GM19452 (cell line): ENCODE measurements at regions not wholly inside any gene's neighbourhood (a gene's known extent, or its start where the extent isn't known, plus 50 kb on each side); places are given as distances from the start of the nearest gene placed in this dataset.
"Not testable (repeated sequence)": the region's sequence is repeated elsewhere in the genome, so short reads cannot be mapped to it uniquely, and the experiment has no call there.

ENCODE experiments used
- ATAC-seq: cut with Tn5 transposase; IDR thresholded peaks from one replicate; pipeline ENCODE4 v1.9.1; 2021; ENCODE audit not compliant: unreplicated experiment

DNA sequence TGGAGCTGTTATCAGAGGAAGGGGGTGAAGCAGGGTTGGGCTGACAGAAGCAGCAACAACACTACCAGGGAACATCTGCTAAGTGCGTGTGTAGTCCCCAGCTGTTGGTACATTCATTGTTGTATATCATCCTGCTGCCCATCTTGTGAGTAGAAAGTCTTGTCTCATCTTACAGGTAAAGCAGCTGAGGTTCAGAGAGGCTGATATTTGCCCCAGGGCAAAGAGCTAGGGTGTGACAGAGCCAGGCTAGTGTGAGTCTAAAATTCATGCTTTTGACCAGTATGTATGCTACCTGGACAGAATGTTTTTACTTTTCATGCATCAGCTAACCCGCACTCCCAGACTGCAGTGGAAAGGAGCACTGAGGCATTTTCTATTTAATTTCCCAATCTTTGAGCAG, 221.6 kb downstream of the STK31 start:
- no peak for ATAC-seq

DNA sequence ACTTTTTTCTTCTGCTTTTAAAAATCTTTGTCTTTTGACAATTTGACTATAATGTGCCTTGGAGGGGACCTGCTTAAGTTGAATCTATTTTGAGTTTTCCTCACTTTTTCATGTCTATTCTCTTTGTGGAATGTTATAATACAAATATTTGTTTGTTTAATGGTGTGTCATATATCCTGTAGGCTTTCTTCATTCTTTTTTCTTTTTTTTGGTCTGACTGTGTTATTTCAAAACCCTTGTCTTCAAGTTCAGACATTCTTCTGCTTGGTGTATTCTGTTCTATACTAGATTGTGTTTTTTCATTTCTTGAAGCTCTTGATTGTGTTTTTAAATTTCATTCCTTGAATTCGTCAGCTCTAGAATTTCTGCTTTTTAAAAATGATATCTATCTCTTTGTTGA, 228.2 kb downstream of the STK31 start:
- ATAC-seq = no peak

DNA sequence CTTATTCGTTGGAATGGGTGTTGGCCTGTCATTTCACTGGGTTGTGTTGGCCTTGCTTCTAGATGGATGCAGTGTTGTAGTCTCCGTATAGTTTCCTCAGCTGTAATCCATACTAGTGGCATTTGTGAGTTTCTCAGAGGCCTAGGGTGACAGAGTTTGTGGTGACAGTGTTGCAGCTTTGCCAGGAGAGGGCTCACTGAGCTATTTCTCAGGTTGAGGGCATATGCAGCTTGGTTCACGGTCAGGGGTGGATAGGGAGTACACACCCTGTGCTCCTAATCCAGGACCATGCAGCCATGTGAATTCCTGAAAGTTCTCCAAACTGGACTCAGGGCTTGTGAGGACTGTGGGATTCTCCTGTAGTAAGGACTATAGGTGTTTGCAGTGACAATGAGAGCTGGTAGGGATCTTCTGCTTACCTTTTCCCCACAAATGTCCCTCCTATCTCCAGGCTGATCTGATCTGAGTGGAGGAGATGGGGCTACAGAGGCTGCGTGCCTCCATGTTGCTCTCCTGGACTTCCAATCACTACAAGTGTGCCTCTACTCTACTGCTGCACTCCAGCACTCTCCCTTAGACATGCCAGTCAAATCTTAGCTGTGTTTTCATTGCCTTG, 229.0 kb downstream of the STK31 start:
- peak; percentile 58 for ATAC-seq

DNA sequence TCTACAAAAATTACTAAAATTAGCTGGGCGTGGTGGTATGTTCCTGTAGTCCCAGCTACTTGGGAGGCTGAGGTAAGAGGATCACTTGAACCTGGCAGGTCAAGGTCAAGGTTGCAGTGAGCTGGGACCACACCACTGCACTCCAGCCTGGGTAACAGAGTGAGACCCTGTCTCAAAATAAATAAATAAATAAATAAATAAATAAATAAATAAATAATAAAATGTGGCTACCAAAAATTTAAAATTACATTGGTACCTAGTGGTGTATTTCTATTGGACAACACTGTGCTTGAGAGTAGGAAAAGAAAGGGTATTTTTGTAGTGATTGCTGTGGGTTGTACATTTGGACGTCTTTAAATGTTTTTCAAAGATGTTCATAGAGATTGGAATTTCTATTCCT, 229.7 kb downstream of the STK31 start:
- ATAC-seq = not testable (repeated sequence)

DNA sequence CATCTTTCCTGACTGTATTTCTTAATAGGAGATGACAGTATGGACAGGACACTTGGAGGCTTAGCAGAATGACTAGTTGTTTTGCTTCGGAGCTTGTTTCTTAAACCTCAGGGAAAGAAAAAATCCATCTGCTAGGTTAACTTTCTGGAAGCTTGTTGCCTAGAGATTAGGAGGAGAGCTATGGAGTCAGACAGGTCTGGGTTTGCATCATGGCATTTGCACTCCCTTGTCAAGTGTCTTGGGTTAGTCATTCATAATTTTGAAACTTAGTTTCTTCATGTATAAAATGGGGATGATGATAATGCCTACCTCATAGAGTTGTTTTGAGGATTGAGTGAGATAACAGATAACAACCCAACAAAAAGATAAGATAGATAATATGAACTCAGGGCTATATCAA, 231.5 kb downstream of the STK31 start:
- no peak for ATAC-seq

DNA sequence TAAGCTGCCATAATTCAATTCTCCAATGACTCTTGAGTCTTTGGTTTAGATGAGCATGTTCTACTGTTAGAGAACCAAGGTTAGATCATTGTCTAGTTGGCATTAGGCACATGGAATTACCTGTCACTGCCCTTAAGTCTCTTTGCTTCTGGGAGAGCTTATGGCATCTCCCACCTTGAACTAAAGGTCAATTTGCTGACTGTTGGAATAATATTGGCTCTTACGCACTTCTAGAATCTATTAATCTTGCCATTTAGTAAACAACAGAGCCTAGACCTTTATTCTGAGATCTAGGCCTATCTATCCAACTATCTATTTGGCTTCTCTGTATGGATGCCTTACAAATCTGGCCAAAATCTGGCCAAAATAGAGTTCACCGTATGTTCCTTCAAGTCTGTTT, 232.0 kb downstream of the STK31 start:
- no peak for ATAC-seq

DNA sequence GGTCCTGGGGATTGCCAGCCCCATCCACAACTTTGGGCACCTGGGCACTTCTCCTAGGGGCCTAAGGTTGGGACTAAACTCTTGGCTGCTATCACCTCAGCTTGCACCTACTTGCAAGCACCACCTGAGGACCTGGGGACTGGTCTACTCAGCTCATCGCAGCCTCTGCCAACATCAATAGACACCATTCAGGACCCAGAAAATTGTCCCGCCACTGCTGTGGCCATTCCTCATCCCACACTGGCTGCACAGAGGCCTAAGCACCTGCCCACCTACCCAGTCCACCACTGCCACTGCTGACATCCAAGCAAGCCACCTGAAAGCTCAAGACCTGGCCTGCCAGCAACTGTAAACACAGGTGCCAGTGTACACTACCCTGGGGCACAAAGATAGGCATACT, 234.1 kb downstream of the STK31 start:
- ATAC-seq = no peak

DNA sequence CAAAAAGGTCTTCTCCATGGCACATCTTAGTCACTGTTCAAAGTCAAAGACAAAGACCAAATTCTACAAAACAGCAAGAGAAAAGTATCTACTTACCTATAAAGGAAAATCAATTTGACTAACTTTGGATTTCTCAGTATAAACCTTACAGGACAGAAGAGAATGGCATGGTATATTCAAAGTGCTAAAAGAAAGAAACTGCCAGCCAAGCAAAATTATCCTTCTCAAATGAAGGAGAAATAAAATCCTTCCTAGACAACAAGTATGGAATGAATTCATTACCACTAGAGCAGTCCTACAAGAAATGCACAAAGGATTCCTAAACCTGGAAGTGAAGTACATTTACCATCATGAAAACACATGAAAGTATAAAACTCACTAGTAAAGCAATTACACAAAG, 235.5 kb downstream of the STK31 start:
- ATAC-seq = no peak

DNA sequence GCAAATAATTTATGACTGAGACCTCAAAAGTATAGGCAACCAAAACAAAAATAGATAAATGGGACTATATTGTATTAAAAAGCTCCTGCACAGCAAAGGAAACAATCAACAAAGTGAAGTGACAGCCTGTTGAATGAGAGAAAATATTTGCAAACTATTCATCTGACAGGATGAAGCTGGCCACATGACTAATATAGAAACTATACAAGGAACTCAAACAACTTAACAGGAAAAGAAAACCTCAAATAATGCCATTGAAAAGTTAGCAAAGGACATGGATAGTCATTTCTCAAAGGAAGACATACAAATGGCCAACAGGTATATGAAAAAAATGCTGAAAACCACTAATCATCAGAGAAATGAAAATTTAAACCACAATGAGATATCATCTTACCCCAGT, 245.1 kb downstream of the STK31 start:
- no peak for ATAC-seq

DNA sequence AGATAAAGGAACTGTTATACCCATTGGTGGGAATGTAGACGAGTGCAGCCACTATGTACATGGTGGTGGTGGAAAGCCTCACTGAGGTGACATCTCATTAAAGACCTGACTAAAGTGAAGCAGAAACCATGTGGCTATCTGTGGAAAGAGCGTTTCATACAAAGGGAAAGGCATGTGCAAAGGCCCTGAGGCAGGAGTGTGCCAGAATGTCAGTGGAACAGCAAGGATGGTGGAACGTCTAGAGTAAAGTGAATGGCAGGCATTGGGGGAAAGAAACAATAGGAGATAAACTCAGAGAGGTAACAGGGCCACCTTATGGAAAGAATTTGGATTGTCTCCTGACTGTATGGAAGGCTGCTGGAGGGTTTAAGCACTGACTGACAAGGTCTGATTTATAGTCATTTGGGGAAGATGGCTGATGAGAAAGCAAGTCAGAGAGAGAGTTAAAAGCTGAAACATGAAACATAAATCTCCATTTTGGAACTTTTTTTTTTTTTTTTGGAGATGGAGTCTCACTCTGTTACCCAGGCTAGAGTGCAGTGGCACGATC, 245.7 kb downstream of the STK31 start:
- ATAC-seq = no peak

DNA sequence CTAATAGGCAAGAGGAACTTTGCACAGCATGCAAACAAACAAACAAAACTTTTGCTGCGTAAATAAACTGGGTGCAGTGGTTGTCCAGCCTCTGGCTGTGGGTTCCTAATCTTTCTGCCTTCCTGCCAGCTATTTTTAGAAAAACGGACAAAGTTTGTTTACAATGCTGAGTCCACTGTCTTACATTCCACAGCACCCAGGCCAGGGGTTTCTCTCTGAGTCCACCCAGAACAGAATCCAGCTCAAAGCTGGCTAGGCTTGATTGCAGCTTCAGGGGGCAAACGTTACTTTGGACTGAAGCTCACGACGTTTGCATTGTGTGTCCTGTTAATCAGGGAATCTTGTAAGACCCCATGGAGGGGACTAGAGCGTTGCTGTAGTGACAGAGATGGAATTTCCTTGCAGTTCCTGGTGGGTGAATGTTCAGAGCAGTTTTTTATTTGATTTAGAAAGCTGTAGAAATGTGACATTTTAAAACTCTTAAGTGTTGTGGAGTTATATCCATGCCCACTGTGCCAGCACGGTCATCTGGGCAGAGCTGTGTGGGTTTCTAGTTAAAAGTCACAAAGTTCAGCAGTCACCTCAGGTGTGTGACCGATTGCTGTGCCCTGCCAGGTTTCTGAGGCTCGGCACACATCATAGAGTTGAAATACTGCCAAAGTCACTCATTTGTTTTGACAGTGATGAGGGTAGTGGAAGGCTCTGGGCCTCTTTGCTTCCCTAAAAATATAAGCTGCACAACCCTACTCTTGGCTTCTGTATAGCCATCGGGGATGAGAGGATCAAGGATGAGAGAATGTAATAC, 247.0 kb downstream of the STK31 start:
- no peak for ATAC-seq

DNA sequence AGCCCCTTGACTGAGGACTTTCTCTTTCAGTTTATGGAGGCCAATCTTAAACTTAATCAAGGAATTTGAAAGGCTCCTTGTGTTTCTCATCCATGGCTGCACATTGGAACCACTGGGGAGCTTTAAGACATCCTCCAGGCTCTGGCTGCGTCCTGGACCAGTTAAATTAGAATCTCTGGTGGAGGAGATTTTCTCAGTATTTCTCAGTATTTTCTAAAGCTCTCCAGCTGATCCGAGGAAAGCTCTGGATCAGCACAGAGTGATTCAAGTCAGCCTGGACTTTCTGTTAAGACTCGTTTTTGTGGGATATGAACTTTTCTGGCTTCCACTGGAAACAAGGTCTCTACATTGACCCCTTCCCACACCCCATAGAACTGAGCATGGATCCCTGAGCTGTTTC, 249.8 kb downstream of the STK31 start:
- ATAC-seq = no peak

DNA sequence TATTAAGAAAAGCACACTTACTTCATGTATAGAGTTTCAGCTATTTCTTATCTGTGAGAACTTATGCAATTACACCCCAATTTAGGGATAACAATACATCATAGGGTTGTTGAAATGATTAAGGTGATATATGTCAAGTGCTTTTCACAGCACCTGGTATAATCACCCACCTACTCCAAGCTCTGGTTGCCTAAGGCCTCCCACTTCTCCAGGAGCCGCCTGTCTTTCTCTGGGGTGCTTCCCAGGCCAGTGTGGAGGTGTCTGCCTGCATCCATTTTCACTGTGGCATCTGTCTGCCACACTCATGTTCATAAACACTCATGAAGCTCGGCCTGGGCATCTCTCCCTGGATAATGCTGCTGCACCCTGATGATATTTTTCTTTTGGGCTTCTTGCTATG, 250.3 kb downstream of the STK31 start:
- no peak for ATAC-seq

DNA sequence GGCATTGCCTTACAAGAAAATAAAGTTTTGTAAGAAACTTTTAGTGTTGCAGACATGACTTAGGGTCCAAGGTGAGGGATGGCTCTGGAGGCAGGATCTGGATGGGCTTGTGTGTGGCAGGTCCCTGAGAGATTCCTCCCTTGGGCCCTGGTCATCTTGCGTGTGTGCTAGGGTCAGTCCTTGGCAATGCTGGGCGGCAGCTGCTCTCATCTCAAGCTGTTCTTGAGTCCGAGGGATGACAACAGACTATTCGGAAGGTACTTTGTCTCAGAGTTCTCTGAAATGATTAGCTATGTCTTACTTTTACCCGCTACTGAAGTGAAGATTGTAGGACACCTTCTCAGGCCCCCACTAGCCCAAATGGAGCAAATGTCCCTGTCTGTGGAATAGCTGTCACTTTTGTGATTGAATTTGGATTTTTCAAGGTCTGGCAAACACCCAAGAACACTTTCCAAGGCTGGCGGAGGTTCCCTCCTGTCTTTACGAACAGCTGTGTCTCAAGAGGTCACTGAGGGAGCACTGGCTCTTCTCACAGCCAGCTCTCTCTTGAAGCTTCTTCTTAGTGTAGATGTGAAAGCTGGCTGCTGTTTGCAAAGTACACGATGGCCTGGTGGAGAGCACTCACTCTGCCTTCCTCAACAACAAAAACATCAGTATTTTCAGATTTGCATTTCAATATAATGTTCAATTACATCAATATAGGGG, 253.6 kb downstream of the STK31 start:
- ATAC-seq = no peak

DNA sequence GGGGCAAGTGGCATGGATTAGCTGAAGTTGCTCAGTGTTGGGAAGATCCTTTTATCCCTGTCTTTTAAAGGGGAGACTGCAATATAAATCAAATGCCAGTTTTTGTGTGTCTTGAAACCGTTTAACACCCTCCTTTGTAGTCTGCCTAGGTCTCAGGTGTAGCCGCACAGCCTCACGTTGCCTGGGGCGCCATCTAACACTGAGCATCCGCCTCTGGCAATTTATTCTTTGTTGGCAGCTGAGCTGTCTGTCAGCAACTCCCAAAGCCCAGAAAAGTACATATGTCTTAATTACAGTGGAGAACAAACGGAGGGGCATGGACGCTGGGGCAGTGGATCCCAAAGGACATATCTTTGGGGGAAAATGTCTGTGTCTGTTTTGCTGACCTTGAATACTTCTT, 254.7 kb downstream of the STK31 start:
- ATAC-seq = no peak

DNA sequence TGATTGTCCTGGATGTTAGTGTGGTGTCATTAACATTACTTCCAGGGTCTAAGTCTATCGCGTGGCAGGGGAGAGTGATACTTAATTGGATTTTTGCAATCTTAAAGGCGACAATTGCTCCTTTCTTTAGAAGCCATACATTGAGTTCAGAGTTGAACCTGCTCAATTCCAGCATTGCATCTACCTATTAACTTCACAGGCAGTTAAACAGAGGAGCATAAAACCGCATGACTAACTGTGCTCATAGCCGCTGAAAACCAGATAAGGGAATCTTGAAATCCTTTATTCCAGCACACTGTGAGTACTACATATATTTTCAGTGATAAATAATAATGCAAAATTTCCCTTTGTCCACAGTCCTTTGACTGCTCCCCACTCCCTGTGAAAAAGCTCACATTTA, 255.3 kb downstream of the STK31 start:
- ATAC-seq = no peak

DNA sequence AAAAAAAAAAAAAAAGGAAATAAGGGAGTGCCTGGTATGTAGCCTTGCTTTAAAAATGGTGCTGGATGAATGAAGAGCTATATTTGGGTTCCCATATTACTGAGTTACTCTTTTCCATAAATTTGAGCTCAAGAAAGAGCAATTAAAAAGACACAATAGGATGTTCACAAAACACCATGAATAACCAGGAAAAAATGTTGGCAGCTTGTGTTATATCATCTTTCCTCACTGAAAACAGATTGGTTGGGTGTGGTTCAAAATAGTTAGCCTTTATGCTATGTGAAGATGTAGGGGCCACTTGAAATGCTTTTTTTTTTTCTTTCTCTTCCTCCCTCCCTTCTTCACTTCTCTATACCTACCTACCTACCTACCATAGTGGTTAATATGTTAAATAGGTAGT, 256.9 kb downstream of the STK31 start:
- no peak for ATAC-seq

DNA sequence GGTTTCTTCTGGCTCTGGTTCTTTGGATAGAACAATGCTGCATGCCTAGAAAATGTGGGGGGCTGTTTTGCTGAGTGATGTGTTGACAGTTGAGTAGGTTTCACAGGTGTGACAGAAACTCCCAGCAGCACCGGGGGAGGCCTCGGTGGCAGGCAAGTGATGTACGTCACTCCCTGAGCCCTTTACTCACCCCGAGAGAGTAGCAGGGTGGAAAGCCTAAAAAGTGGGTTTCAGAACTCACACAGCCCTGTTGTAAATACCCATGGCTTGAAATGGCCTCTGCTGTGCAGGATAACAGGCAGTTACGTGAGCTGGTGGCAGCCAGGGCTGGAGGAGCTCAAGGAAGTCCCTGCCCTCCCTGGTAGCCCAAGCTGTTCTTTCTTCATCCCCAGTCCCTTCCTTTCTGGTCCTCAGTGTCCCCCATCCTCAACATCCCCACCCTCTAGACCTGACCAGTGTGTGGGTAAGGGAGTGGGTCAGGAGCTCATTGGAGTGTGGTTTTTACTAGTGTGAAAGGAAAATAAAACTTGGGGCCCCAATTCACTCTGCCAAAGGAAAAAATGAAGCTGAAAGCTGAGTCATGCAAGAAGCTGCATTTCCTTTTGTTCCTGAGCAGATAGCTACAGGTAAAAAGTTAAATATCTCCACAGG, 258.1 kb downstream of the STK31 start:
- no peak for ATAC-seq

DNA sequence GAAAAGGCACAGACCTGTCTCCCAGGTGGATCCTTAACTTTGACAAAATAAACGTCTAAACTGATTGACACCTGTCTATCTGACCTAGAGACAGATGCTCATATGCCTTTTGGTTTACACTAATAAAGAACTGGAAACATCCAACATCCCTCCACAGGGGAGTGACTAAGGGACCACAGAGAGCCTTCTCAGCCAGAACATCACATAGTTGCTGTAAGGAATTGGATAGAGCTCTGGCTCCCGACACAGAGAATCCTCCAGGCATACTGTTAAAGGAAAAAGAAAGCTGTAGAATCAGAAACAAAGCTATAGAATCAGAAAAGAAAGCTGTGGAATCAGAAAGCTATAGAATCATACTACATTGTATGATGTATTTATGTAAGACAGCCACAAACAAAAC, 258.8 kb downstream of the STK31 start:
- ATAC-seq = no peak

DNA sequence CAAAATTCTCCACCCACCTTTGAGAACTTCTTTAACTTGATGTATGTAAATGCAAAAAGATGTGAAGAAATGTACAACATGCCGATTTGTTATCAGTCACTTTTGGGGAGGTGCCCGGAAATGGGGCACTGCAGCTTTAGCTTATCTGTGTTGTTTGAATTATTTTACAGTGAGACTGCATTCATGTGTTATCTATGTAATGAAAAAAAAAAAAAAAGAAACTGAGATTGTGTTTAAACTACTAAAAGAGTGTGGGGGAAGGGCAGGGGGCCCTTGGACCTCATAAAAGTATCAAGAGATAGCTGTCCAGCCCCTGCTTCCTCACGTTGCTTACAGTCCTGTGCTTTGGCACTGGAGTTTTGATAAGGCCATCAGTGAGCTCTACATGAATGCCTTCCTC, 259.4 kb downstream of the STK31 start:
- no peak for ATAC-seq

DNA sequence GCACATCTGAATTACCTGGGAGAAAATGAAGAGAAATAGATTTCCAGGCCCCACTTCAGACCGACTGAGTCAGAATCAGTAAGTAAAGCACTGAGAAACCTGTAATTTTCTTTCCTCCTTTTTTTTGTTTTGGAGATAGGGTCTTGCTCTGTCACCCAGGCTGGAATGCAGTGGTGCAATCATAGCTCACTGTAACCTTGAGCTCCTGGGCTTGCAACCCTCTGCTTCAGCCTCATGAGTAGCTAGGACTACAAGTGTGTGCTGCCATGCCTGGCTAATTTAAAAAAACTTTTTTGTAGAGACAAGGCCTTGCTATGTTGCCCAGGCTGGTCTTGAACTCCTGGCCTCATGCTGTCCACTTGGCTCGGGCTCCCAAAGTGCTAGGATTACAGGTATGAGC, 260.2 kb downstream of the STK31 start:
- no peak for ATAC-seq

DNA sequence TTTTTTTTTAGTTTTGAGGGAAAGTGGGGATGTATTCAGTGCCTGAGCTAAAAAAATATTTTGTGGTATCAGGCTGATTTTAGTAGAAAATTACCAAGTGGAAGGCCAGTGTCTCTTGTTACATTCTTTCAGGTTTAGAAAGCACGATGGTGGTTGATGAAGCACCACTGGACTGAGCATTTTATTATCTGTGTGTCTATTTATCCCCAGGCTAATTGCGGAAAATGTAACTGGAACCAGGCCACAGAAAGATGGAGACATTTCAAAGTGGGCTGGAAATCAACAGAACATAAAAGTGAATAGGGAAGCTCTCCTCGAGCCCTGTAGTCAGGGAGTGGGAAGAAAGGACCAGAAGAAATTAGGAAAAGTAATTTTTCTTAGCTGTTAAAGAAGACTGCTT, 261.0 kb downstream of the STK31 start:
- no peak for ATAC-seq
